CD4-positive, alpha-beta T cell treated with Interleukin-4 for 4 hours (primary cell): ENCODE measurements at regions not wholly inside any gene's neighbourhood (a gene's known extent, or its start where the extent isn't known, plus 50 kb on each side); places are given as distances from the start of the nearest gene placed in this dataset.
A peak's percentile ranks its signal among the peaks of the same experiment; 100 is the strongest.

Experiments
- DNase-seq: peaks from one replicate; pipeline ENCODE4 v3.0.0-alpha.2; 2020

GRCh38 chr6:163667372-163668060 is 253.0 kb downstream of the QKI start:
- peak; percentile 22 for DNase-seq

GRCh38 chr6:163665464-163665863 is 250.9 kb downstream of the QKI start:
- DNase-seq = no peak

DNA sequence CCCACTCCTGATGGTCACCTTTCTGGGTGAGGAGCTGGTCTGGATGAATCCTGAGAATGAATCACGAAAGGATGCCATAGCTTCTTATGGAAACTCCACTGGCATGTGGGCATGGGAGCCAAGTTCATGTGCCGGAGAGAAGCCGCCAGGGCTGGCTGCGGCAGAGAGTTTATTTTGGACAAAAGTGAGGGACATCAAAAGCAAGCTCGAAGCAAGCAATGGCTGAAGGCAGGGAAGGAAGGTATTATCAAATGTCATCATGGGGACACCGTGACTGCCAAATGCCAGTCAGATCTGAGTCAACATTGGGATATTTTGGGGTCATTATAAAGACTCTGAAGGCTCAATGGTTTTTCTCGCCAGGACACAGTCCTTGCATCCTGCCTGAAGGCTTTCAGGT is 249.1 kb downstream of the QKI start:
- no peak for DNase-seq

DNA sequence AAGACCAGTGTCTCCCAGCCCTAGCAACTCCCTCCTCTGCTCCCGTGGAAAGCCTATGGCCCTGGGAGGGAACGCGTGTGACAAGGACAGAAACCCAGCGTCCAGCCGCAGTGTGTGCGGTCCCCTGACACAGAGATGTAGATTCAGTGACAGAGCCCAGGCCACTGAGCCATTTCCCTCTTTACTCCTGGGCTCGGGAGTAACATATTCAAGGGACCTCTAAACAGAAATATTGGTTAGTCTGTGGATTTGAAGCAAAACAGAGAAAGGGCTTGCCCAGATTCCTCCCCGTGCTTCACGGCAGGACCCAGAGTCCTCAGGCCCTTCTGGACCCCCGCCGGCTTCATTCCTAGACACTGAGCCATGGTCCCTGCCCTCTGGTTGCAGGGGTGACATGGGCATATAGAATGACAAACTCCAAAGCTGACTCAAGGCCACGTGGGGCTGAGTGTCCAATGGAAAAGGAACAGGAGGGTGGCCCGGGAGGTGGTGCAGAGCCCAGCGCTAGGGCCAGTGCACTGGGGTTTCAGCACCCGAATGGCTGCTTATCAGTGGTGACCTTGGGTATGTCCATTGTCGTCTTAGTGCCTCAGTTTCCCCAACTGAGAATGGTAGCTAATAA is 248.2 kb downstream of the QKI start:
- no peak for DNase-seq

GRCh38 chr6:163661272-163661671 is 246.8 kb downstream of the QKI start:
- no peak for DNase-seq

- no peak for DNase-seq
These were observed 245.3 kb downstream of the QKI start for GRCh38 chr6:163659803-163660202.

- no peak for DNase-seq
These were observed 241.0 kb downstream of the QKI start for GRCh38 chr6:163655217-163656121.

DNA sequence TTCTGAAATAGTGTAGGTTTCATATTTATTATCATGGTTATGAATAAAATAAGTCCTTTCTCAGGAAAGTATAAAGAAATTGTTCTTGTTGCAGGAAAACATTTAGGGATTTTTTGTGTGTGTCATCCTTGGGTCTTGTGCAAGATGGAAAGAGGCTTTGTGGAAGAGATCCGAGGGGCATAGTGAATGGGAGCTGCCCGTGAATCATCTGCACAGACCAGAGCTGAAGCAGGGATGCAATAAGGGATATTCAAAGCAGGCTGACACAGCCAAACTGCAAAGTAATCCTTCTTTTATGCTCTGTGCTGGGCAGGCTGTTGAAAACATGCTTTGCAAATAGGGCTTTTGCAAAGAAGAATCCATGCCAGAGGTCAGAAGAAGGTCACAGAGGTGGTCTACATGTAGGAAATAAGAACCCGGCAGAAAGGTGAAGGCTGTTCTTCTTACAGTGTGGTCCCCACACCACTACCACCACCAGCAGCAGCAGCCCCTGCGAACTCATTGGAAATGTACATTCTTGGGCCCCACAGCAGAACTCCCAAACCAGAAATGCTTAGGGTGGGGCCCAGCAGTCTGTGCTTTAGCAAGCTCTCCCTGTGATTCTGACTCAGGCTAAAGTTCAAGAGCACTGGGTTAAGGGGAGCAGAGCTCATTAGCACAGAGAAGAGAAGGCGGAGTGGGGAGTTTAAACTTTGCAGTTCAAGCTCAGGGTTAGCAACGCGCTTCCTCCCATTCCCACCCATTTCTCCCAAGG is 237.6 kb downstream of the QKI start:
- DNase-seq = no peak

DNA sequence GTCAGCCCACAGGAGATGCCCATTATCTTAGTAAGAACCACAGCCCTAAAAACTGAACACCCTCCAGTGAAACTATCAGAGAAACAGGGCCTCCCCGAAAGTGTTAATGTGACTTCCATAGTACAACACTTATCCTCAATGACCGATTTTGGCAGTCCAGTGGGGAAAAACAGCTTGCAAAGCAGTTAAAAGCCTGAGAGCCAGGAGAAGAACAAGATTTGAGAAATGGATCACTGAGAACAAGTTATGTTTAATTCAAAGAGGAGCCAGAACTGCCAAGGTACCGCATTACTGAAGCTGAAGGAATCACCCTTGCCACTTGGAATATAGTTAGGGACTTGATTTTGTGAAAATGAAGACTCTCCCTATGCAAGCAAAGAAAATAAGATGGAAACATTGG is 236.9 kb downstream of the QKI start:
- no peak for DNase-seq

DNA sequence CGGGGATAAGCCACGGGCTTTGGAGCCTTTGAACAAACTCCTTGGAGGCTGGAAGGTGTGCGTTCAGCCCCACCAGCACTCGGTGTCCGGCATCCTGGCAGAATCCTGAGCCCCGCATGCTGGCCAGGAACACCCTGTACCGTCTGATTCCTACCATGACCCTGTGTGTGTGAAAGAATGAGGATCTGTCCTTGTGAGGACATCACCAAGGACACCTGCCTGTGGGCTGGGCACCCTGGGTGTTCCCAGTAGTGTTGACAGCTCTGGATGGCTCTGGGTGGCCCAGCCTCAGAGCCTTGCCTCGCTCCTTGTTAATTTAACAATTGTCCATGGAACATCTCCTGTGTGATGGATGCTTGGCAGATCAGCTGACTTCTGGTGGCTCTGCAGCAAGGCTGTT is 234.3 kb downstream of the QKI start:
- no peak for DNase-seq

DNA sequence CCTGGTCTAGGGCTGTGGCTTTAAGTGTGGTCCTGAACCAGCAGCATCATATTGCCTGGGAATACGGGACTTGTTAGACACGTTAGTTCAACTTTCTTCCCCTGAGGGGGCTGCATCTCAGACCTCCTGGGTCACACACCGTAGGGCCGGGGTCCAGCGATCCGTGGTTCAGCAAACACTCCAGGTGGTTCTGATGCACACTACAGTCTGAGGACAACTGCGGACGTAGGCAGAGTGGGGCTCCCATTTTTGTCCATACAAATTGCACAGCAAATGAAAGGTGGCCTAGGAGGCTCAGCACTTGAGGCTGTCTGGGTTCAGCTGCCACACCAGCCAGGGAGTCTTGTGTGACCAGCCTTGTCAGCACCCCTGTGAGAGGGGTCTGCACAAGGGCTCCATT is 233.1 kb downstream of the QKI start:
- DNase-seq = no peak

- DNase-seq = no peak
These were observed 232.3 kb downstream of the QKI start for GRCh38 chr6:163646866-163647265.

DNA sequence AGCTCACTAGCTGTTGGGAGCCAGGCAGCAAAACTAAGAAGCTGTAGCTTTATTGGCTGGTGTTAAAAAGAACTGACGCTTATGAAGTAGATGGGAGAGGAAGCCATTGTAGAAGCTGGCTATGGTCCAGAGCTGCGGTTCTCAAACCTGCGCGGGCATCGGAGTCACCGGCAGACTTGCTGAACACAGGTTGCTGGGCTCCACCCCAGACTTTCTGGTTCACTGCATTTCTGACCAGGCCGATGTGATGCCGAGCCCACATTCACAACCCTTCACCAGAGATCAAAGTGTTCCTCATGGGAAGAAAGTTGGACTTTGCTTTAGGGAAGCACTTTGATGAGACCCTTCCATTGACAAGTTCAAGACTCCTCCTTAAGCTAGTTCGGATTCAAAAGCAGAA is 231.6 kb downstream of the QKI start:
- no peak for DNase-seq

DNA sequence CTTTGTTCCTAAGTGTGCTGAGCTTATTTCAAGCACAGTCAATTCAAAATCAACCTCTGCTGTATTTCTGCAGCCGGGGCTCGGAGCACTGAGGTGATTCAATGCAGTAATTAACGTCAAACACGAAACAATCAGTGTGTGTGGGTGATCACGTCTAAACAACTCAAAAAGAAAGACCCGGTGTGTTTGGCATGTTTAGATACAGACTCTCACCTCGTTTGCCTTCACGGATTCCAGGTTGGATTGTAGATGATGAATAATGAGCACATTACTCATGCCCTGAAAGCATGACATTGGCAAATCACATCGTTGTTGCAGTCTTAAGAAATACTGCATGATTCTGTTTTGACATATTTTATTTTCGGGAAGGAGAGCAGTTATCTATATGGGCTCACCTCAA is 231.0 kb downstream of the QKI start:
- no peak for DNase-seq

DNA sequence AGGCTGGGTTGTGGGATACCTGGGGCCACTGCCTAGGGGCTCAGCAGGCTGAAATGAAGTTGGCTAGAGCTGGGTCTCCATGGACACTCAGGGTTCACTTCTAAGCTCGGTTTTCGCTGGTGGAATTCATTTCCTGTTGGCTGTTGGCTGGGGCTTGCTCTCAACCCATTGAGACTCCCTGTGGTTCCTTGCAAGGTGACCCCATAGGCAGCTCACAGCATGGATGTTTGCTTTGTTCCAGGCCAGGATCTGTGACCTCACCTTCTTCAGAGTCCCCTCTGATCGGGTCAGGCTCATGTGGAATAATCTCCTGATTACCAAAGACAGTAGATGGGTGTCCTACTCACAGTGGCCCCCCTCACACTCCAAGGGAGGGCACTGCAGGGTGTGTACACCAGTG is 229.3 kb downstream of the QKI start:
- DNase-seq = no peak

GRCh38 chr6:163641706-163642105 is 227.2 kb downstream of the QKI start:
- no peak for DNase-seq

DNA sequence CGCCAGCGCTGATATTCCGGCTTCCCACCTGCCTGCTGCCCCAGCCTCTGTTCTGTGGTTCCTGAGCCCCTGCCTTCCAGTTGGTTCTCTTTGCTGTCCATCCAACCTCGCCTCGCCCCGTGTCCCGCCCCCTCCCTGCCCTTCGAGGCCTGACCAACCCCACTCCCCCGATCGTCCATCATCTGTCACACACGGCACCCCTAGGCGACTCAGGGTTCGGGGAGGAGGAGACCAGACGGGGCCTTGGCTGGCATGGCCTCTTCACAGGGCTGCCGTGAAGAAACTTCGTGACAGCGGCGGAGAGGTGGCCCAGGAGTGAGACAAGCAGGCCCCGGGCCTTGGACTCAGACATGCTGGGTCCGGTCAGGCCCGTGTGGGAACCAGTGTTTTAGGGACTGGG is 226.1 kb downstream of the QKI start:
- no peak for DNase-seq

- DNase-seq = no peak
These were observed 223.0 kb downstream of the QKI start for GRCh38 chr6:163637524-163637923.

GRCh38 chr6:163635731-163636364 is 221.3 kb downstream of the QKI start:
- no peak for DNase-seq

DNA sequence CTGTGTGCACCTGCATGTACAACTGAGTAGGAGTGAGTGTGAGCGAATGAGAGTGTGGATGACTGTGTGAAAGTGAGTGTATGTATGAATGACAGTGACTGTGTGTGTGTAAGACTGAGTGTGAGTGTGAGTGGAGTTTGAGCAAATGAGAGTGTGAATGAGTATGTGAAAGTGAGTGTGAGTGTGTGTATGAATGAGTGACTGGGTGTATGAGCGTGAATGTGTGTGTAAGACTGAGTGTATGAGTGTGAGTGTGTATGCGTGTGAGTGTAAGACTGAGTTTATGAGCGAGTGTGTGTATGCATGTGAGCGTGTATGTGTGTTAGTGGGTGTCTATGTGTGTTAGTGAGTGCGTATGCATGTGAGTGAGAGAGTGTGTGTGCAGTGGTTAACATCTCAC is 220.8 kb downstream of the QKI start:
- no peak for DNase-seq

- no peak for DNase-seq
These were observed 220.0 kb downstream of the QKI start for GRCh38 chr6:163634211-163635171.

DNA sequence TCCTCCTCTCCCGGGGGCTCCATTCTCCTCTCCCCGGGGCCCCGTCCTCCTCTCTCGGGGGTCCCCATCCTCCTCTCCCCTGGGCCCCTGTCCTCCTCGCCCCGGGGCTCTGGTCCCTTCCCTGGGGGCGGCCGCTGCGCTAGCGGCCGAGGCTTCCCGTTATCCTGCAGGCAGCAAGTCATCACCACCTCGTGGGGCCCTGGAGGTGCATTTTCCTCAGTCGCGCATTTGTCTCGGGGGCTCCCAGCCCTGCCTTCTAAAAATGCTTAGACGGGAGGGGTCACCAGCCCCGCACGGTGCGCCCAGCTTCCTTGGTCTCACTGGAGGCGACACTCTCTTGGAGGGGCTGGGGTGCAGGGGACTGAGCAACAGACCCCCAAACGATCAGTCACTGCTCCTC is 216.5 kb downstream of the QKI start:
- DNase-seq = no peak
